ENCODE measurements at regions not wholly inside any gene's neighbourhood (a gene's known extent, or its start where the extent isn't known, plus 50 kb on each side); places are given as distances from the start of the nearest gene placed in this dataset.

DNA sequence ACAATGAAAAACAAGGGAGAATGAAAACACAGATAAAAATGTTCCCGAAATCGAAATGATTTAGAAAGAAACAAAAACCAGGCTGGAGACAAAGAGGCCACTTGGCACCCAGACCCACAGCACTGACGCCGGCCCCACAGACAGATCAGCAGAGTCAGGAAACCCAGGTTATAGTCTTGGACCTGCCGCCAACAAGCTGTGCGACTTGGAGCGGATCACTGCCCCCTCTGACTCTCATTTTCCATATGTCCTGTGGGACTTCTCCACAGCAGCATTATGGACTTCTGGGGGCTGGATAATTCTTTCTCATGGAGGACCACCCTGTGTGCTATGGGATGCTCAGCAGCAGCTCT, 72.4 kb downstream of the MATN1 start:
- no peaks in the 10 kb centered on the region for H3K36me3 ChIP-seq
- TF ChIP-seq, protein P1, sequence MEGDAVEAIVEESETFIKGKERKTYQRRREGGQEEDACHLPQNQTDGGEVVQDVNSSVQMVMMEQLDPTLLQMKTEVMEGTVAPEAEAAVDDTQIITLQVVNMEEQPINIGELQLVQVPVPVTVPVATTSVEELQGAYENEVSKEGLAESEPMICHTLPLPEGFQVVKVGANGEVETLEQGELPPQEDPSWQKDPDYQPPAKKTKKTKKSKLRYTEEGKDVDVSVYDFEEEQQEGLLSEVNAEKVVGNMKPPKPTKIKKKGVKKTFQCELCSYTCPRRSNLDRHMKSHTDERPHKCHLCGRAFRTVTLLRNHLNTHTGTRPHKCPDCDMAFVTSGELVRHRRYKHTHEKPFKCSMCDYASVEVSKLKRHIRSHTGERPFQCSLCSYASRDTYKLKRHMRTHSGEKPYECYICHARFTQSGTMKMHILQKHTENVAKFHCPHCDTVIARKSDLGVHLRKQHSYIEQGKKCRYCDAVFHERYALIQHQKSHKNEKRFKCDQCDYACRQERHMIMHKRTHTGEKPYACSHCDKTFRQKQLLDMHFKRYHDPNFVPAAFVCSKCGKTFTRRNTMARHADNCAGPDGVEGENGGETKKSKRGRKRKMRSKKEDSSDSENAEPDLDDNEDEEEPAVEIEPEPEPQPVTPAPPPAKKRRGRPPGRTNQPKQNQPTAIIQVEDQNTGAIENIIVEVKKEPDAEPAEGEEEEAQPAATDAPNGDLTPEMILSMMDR (IDR thresholded peaks at IDR 0.05) = no peak
- TF ChIP-seq EP300 (IDR thresholded peaks at IDR 0.05) = no peak
- H3K4me1 ChIP-seq = no peaks in the 10 kb centered on the region
- no peak overlapping the region for H3K4me3 ChIP-seq
- no peak for DNase-seq (ENCODE audit: low spot score in 2 of 2)
- H3K9me3 ChIP-seq = peaks cover 0 to 7% (median 0%) of the 10 kb centered on the region in 4 donors
- H3K27ac ChIP-seq = no peak overlapping the region
- peaks cover 0 to 26% of the 10 kb centered on the region in 2 donors for H3K27me3 ChIP-seq
- WGBS, 2 donors = 41 to 43% methylated on average over 7 of the region's 7 CpGs

- Histone ChIP-seq H3K4me3 (no peak overlapping the region), H3K27ac (no peak overlapping the region), H3K9me3 (peaks cover 0 to 7% (median 0%) of the 10 kb centered on the region in 4 donors), H3K4me1 (no peaks in the 10 kb centered on the region), H3K36me3 (no peaks in the 10 kb centered on the region), H3K27me3 (peaks cover 0 to 32% of the 10 kb centered on the region in 2 donors)
- 49 to 56% methylated on average over 13 of the region's 13 CpGs for WGBS, 2 donors
- TF ChIP-seq, protein P1 (IDR thresholded peaks at IDR 0.05) = no peak
- TF ChIP-seq EP300 (IDR thresholded peaks at IDR 0.05) = no peak
- no peak for TF ChIP-seq POLR2A (IDR thresholded peaks at IDR 0.05)
- no peak for DNase-seq (ENCODE audit: low spot score in 2 of 2)
Measured at GRCh38 chr1:30650038-30650967, 73.1 kb downstream of the MATN1 start.

DNA sequence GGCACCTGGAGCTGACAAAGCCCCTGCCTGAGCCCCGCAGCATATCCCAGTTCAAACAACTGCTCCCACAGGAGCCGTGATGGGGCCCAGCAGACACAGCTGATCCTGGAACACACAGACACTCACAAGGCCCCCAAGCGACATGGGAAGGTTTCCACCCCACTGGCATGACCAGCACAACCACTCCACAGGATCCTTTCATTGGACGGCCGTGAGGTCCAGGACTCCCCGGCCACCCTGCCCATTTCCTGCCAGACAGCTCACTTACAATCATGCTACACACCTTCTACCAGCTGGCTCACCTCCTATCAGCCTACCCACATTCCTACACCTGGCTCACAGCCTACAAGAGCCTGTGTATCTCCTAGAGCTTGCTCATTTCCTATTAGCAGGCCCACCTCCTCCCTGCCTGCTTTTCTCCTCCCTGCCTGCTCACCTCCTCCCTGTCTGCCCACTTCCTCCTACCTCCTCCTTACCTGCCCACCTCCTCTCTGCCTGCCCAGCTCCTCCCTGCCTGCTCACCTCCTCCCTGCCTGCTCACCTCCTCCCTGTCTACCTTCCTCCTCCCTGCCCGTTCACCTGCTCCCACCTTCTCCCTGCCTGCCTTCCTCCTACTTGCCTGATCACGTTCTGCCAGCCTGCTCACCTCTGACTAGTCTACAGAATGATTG, 73.9 kb downstream of the MATN1 start:
- Histone ChIP-seq H3K4me3 (no peak overlapping the region), H3K9me3 (peaks cover 0 to 7% (median 0%) of the 10 kb centered on the region in 4 donors), H3K4me1 (no peaks in the 10 kb centered on the region), H3K27ac (no peak overlapping the region), H3K36me3 (no peaks in the 10 kb centered on the region), H3K27me3 (peaks cover 0 to 35% of the 10 kb centered on the region in 2 donors)
- TF ChIP-seq, protein P1 (IDR thresholded peaks at IDR 0.05) = no peak
- 79 to 80% methylated on average over 8 of the region's 8 CpGs for WGBS, 2 donors
- no peak for DNase-seq (ENCODE audit: low spot score in 2 of 2)

DNA sequence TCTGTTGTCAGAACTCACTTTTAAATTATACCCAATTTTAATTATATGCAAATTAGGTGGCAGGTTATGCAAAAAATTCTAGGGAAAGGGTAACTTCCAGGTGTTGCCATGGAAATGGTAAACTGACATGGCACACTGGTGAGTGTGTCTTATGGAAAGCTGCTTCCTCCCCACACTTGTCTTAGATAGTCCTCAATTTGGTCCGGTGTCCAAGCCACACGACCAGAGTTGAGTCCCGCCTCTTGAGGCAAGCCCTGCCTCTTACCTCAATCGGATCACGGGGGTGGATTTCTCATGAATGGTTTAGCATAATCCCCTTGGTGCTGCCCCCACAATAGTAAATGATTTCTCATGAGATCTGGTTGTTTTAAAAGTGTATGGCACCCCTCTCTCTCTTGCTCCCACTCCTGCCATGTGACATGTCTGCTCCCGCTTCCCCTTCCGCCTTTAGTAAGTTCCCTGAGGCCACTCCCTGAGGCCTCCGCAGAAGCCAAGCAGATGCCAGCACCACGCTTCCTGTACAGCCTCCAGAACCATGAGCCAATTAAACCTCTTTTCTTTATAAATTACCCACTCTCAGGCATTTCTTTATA, 74.9 kb downstream of the MATN1 start:
- no peaks in the 10 kb centered on the region for H3K36me3 ChIP-seq
- no peak for DNase-seq (ENCODE audit: low spot score in 2 of 2)
- WGBS, 2 donors = 68 to 73% methylated on average over 9 of the region's 9 CpGs
- no peak overlapping the region for H3K4me3 ChIP-seq
- H3K9me3 ChIP-seq = peaks cover 0 to 7% (median 0%) of the 10 kb centered on the region in 4 donors
- TF ChIP-seq POLR2A (IDR thresholded peaks at IDR 0.05) (no peak), EP300 (IDR thresholded peaks at IDR 0.05) (no peak)
- TF ChIP-seq, protein P1 (IDR thresholded peaks at IDR 0.05) = no peak
- H3K4me1 ChIP-seq = no peaks in the 10 kb centered on the region
- peaks cover 0 to 35% of the 10 kb centered on the region in 2 donors for H3K27me3 ChIP-seq
- no peak overlapping the region for H3K27ac ChIP-seq

GRCh38 chr1:30645807-30646206, 77.6 kb downstream of the MATN1 start:
- TF ChIP-seq, protein P1 (IDR thresholded peaks at IDR 0.05) = no peak
- TF ChIP-seq EP300 (IDR thresholded peaks at IDR 0.05) (no peak), POLR2A (IDR thresholded peaks at IDR 0.05) (no peak)
- Histone ChIP-seq H3K36me3 (no peaks in the 10 kb centered on the region), H3K27me3 (peaks cover 0 to 38% of the 10 kb centered on the region in 2 donors), H3K27ac (no peak overlapping the region), H3K4me1 (no peaks in the 10 kb centered on the region), H3K4me3 (no peak overlapping the region), H3K9me3 (peaks cover 0 to 7% (median 0%) of the 10 kb centered on the region in 4 donors)
- WGBS, 2 donors = 72 to 78% methylated on average over 3 of the region's 3 CpGs
- DNase-seq (ENCODE audit: low spot score in 2 of 2) = no peak
